SKM-1 treated with dmso at 0.1 percent for 144 hours (cell line): ENCODE measurements at regions not wholly inside any gene's neighbourhood (a gene's known extent, or its start where the extent isn't known, plus 50 kb on each side); places are given as distances from the start of the nearest gene placed in this dataset.
A peak's percentile ranks its signal among the peaks of the same experiment; 100 is the strongest.
"Not testable (repeated sequence)": the region's sequence is repeated elsewhere in the genome, so short reads cannot be mapped to it uniquely, and the experiment has no call there.

Source experiments
- DNase-seq: peaks from one replicate; lab custom pipeline; 2025; ENCODE audit not compliant: unreplicated experiment; lab: John Stamatoyannopoulos, UW

- no peak for DNase-seq
Measured at GRCh38 chr21:17738176-17738953, 80.8 kb downstream of the C21orf91 start.

GRCh38 chr21:17736072-17736471, 83.1 kb downstream of the C21orf91 start:
- DNase-seq, result no peak

- DNase-seq, result no peak
Measured at GRCh38 chr21:17733209-17733608, 85.9 kb downstream of the C21orf91 start.

GRCh38 chr21:17732306-17732705, 86.8 kb downstream of the C21orf91 start:
- no peak for DNase-seq

- no peak for DNase-seq
Measured at GRCh38 chr21:17731554-17731953, 87.6 kb downstream of the C21orf91 start.

GRCh38 chr21:17730782-17731181, 88.4 kb downstream of the C21orf91 start:
- peak; percentile 94 for DNase-seq

GRCh38 chr21:17729455-17729854, 89.7 kb downstream of the C21orf91 start:
- no peak for DNase-seq

GRCh38 chr21:17727361-17727760, 91.8 kb downstream of the C21orf91 start:
- no peak for DNase-seq

GRCh38 chr21:17726047-17726829, 92.9 kb downstream of the C21orf91 start:
- no peak for DNase-seq

- DNase-seq, result no peak
Measured at GRCh38 chr21:17725339-17725738, 93.8 kb downstream of the C21orf91 start.

- DNase-seq, result no peak
Measured at GRCh38 chr21:17712887-17713286, 100.2 kb upstream of the BTG3 start.

- peak; percentile 20 for DNase-seq
Measured at GRCh38 chr21:17711896-17712295, 99.2 kb upstream of the BTG3 start.

- no peak for DNase-seq
Measured at GRCh38 chr21:17709266-17709611, 96.5 kb upstream of the BTG3 start.

GRCh38 chr21:17708522-17709265, 96.0 kb upstream of the BTG3 start:
- no peak for DNase-seq

- no peak for DNase-seq
Measured at GRCh38 chr21:17699524-17700189, 87.0 kb upstream of the BTG3 start.

GRCh38 chr21:17697473-17697872, 84.8 kb upstream of the BTG3 start:
- DNase-seq, result no peak

GRCh38 chr21:17694416-17694815, 81.7 kb upstream of the BTG3 start:
- not testable (repeated sequence) for DNase-seq

GRCh38 chr21:17693801-17694200, 81.1 kb upstream of the BTG3 start:
- DNase-seq, result no peak

- no peak for DNase-seq
Measured at GRCh38 chr21:17690078-17690494, 77.4 kb upstream of the BTG3 start.

- DNase-seq, result no peak
Measured at GRCh38 chr21:17688912-17689874, 76.5 kb upstream of the BTG3 start.
